OCI-LY1 (cell line): ENCODE measurements at regions not wholly inside any gene's neighbourhood (a gene's known extent, or its start where the extent isn't known, plus 50 kb on each side); places are given as distances from the start of the nearest gene placed in this dataset.

Experiments
- H2AFZ ChIP-seq: fragments of 200-600 bp; sonication (generic), shearing (Covaris generic); 2 replicates; pipeline ENCODE4 v1.6.0; 2014; ENCODE audit warnings: antibody characterized with exemption, mild to moderate bottlenecking, low read length
- H3F3A ChIP-seq: fragments of 200-600 bp; sonication (generic), shearing (Covaris generic); 2 replicates; pipeline ENCODE4 v1.6.0; 2014; ENCODE audit warnings: mild to moderate bottlenecking, antibody characterized with exemption, low read length, moderate library complexity; ENCODE audit not compliant: insufficient read depth
- H3K27ac ChIP-seq: fragments of 200-600 bp; sonication (generic); 2 replicates; pipeline ENCODE4 v1.5.1; 2014; ENCODE audit warnings: low read length, mixed run types, mild to moderate bottlenecking, low read depth; ENCODE audit not compliant: poor library complexity, severe bottlenecking
- H3K27me3 ChIP-seq: fragments of 200-600 bp; sonication (generic); 2 replicates; pipeline ENCODE4 v1.6.0; 2014; ENCODE audit warnings: antibody characterized with exemption, mild to moderate bottlenecking, low read length, moderate library complexity; ENCODE audit not compliant: insufficient read depth
- H3K36me3 ChIP-seq: fragments of 200-600 bp; sonication (generic); 2 replicates; pipeline ENCODE4 v1.6.1; 2014; ENCODE audit warnings: mild to moderate bottlenecking, antibody characterized with exemption, low read length, moderate library complexity, mixed read lengths; ENCODE audit not compliant: insufficient read depth
- H3K4me1 ChIP-seq: fragments of 200-600 bp; sonication (generic); 2 replicates; pipeline ENCODE4 v1.5.1; 2014; ENCODE audit warnings: mild to moderate bottlenecking, low read length, moderate library complexity; ENCODE audit not compliant: insufficient read depth, severe bottlenecking
- H3K4me2 ChIP-seq: fragments of 200-600 bp; sonication (generic), shearing (Covaris generic); 2 replicates; pipeline ENCODE4 v1.6.1; 2014; ENCODE audit warnings: low read length
- H3K4me3 ChIP-seq: fragments of 200-600 bp; sonication (generic); 2 replicates; pipeline ENCODE4 v1.5.1; 2014; ENCODE audit warnings: low read length, low read depth, mild to moderate bottlenecking, mixed read lengths; ENCODE audit not compliant: poor library complexity, severe bottlenecking
- H3K79me2 ChIP-seq: fragments of 200-600 bp; shearing (Covaris generic); 2 replicates; pipeline ENCODE4 v1.6.1; 2016; ENCODE audit warnings: mixed run types, low read length, mixed read lengths; ENCODE audit not compliant: insufficient read depth
- H3K9ac ChIP-seq: fragments of 200-600 bp; sonication (generic), shearing (Covaris generic); 2 replicates; pipeline ENCODE4 v1.6.1; 2014; ENCODE audit warnings: mild to moderate bottlenecking, low read length, mixed read lengths
- H3K9me2 ChIP-seq: fragments of 200-600 bp; sonication (generic), shearing (Covaris generic); 2 replicates; pipeline ENCODE4 v1.6.1; 2014; ENCODE audit warnings: low read depth, mild to moderate bottlenecking, low read length, mixed read lengths
- H3K9me3 ChIP-seq: fragments of 200-600 bp; shearing (Covaris generic); 2 replicates; pipeline ENCODE4 v1.6.1; 2014; ENCODE audit warnings: low read length, mixed read lengths
- H4K20me1 ChIP-seq: fragments of 200-600 bp; sonication (generic), shearing (Covaris generic); 2 replicates; pipeline ENCODE4 v1.6.0; 2016; ENCODE audit warnings: mild to moderate bottlenecking, low read length; ENCODE audit not compliant: insufficient read depth
- CTCF ChIP-seq: fragments of 200-600 bp; sonication (generic), shearing (Covaris generic); IDR thresholded peaks from 2 replicates; pipeline ENCODE4 v1.5.1; 2017; ENCODE audit warnings: mild to moderate bottlenecking, antibody characterized with exemption, low read length, moderate library complexity, mixed read lengths
- EZH2 ChIP-seq: fragments of 200-600 bp; sonication (generic), shearing (Covaris generic); IDR thresholded peaks from 2 replicates; pipeline ENCODE4 v1.8.0; 2017; ENCODE audit warnings: borderline replicate concordance, mixed run types, mild to moderate bottlenecking, antibody characterized with exemption, low read length, moderate library complexity, mixed read lengths

DNA sequence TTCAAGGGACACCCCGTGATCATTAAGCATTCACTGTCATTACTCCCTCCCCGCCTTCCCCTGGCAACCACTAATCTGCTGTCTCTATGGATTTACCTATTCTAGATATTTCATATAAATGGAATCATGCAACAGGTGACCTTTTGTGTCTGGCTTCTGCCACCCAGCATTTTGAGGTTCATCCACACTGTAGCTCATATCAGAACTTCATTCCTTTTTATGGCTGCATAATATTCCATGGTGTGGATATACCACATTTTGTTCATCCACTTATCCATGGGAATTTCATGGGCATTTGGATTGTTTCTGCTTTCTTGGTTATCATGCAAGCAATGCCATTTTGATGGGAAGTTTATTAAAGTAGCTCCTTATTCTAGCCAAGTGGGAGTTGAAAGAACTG is 184.2 kb upstream of the VASH1 start:
- no peaks in the 10 kb centered on the region for H3K79me2 ChIP-seq
- H3K4me3 ChIP-seq = no peak overlapping the region
- no peak overlapping the region for H3K27ac ChIP-seq
- H3K9ac ChIP-seq = no peak overlapping the region
- no peaks in the 10 kb centered on the region for H3K9me2 ChIP-seq
- no peak for TF ChIP-seq CTCF
- TF ChIP-seq EZH2 = no peak
- no peak overlapping the region for H2AFZ ChIP-seq
- no peaks in the 10 kb centered on the region for H3K4me1 ChIP-seq
- no peaks in the 10 kb centered on the region for H3K9me3 ChIP-seq
- no peaks in the 10 kb centered on the region for H3F3A ChIP-seq
- peaks cover 5% of the 10 kb centered on the region; the same call in 1 of the 2 replicates for H3K27me3 ChIP-seq
- no peaks in the 10 kb centered on the region for H4K20me1 ChIP-seq
- no peak overlapping the region for H3K4me2 ChIP-seq
- H3K36me3 ChIP-seq = no peaks in the 10 kb centered on the region

- Histone ChIP-seq H3K36me3 (no peaks in the 10 kb centered on the region), H3K27me3 (peaks cover 5% of the 10 kb centered on the region; the same call in 1 of the 2 replicates), H4K20me1 (no peaks in the 10 kb centered on the region), H3F3A (no peaks in the 10 kb centered on the region), H3K79me2 (no peaks in the 10 kb centered on the region), H3K4me2 (no peak overlapping the region), H3K4me1 (no peaks in the 10 kb centered on the region), H3K9ac (no peak overlapping the region), H3K9me2 (no peaks in the 10 kb centered on the region), H2AFZ (no peak overlapping the region), H3K9me3 (no peaks in the 10 kb centered on the region), H3K4me3 (no peak overlapping the region), H3K27ac (no peak overlapping the region)
- no peak for TF ChIP-seq EZH2
- no peak for TF ChIP-seq CTCF
These were observed 183.4 kb upstream of the VASH1 start for GRCh38 chr14:76577837-76578236.

DNA sequence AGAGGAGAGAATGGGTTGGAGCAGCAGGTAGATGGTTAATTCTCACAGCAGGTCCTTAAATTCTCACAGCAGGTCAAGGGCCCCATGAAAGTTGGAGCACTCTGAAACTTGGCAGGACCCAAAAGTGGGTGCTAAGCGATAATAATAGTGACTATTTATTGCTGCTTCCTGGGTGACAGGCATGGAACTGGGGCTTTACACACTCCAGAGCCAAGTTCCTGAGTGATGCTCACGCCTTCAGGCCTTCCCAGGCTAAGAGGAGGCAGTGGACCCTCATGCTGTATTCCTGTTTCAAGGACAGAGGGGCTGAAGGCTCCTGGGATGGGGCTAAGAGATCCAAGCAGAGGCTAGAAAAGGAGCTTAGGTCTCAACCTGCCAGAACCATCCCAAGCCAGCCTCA is 180.9 kb upstream of the VASH1 start:
- H3K79me2 ChIP-seq = no peaks in the 10 kb centered on the region
- no peaks in the 10 kb centered on the region for H3F3A ChIP-seq
- no peak overlapping the region for H3K9ac ChIP-seq
- TF ChIP-seq EZH2 (no peak), CTCF (no peak)
- no peak overlapping the region for H2AFZ ChIP-seq
- H3K36me3 ChIP-seq = no peaks in the 10 kb centered on the region
- no peaks in the 10 kb centered on the region for H3K4me1 ChIP-seq
- no peaks in the 10 kb centered on the region for H4K20me1 ChIP-seq
- H3K4me2 ChIP-seq = no peak overlapping the region
- no peak overlapping the region for H3K27ac ChIP-seq
- no peaks in the 10 kb centered on the region for H3K9me3 ChIP-seq
- no peak overlapping the region for H3K4me3 ChIP-seq
- peaks cover 5% of the 10 kb centered on the region; the same call in 1 of the 2 replicates for H3K27me3 ChIP-seq
- no peaks in the 10 kb centered on the region for H3K9me2 ChIP-seq
